HepG2 (cell line): ENCODE measurements at regions not wholly inside any gene's neighbourhood (a gene's known extent, or its start where the extent isn't known, plus 50 kb on each side); places are given as distances from the start of the nearest gene placed in this dataset.

Experiments used
- ATAC-seq: fragments of 200-7000 bp; cut with Tn5 transposase; 3 replicates; pipeline ENCODE4 v1.9.1; 2020; ENCODE audit warnings: mild to moderate bottlenecking, moderate library complexity
- BruUV-seq: library from RNA; stranded (reverse); fragments of 400-500 nt; replicated peaks from 2 replicates; lab custom pipeline; 2021; lab: Mats Ljungman, UMichigan
- CTCF ChIA-PET: fragments of 300-600 bp; formaldehyde crosslinking; extraction: SDS; loops from one replicate; lab custom pipeline; 2021; ENCODE audit warnings: low total read pairs, inconsistent platforms, low intra/inter-chr PET ratio; lab: Yijun Ruan, JAX
- POLR2A ChIA-PET: fragments of 350-600 bp; sonication (Branson Sonifier 250); formaldehyde crosslinking; loops from one replicate; lab custom pipeline; 2020; ENCODE audit warnings: antibody characterized with exemption, inconsistent platforms; lab: Yijun Ruan, JAX
- DNase-seq: peaks from one replicate; pipeline ENCODE4 v3.0.0-alpha.2; 2015; ENCODE audit warnings: low spot score
- FAIRE-seq: peaks from 3 replicates; lab custom pipeline; 2011; peaks lifted over from hg19 to GRCh38; lab: Jason Lieb, UNC
- H2AFZ ChIP-seq: one replicate; pipeline ENCODE4 v1.6.1; 2011; ENCODE audit warnings: low read length, inconsistent platforms
- H3K27ac ChIP-seq: fragments of 300-600 bp; 3 replicates; pipeline ENCODE4 v1.8.0; 2011; ENCODE audit warnings: mixed run types, mild to moderate bottlenecking, mixed read lengths, low read length, inconsistent platforms; ENCODE audit not compliant: insufficient read depth; ENCODE audit errors: extremely low read length
- H3K27me3 ChIP-seq, 2 experiments: fragments of 200-600 bp in 1 of 2; 2 replicates in 1 of 2; 3 replicates in 1 of 2; pipeline versions ENCODE4 v1.6.0 to v1.8.0; 2011; ENCODE audit warnings: low read length in 2 of 2, mild to moderate bottlenecking in 2 of 2, moderate library complexity in 2 of 2, inconsistent platforms in 1 of 2; ENCODE audit not compliant: insufficient read depth in 2 of 2, control insufficient read depth in 1 of 2
- H3K36me3 ChIP-seq, 2 experiments: fragments of 200-600 bp in 1 of 2; replicated peaks in 1 of 2; 2 replicates in 1 of 2; 3 replicates in 1 of 2; pipeline versions ENCODE4 v1.5.1 to v1.8.0; 2011; ENCODE audit warnings: low read length in 2 of 2, inconsistent platforms in 1 of 2; ENCODE audit not compliant: insufficient read depth in 2 of 2, control insufficient read depth in 1 of 2
- H3K4me1 ChIP-seq: 2 replicates; pipeline ENCODE4 v1.5.1; 2012; ENCODE audit warnings: low read length, inconsistent platforms; ENCODE audit not compliant: insufficient read depth
- H3K4me2 ChIP-seq: 2 replicates; pipeline ENCODE4 v1.6.0; 2011; ENCODE audit warnings: low read depth, low read length, inconsistent platforms
- H3K4me3 ChIP-seq, 3 experiments: fragments of 200-600 bp in 1 of 3; sonication (generic), shearing (Covaris generic) in 1 of 3; replicated peaks in 1 of 3; 2 replicates each; pipeline ENCODE4 v1.5.1; 2011 to 2016; ENCODE audit warnings: low read length in 3 of 3, inconsistent platforms in 2 of 3, low read depth in 2 of 3, mild to moderate bottlenecking in 2 of 3, control low read depth in 1 of 3, mixed read lengths in 1 of 3; ENCODE audit not compliant: insufficient read depth in 1 of 3
- H3K79me2 ChIP-seq: one replicate; pipeline ENCODE4 v1.6.1; 2011; ENCODE audit warnings: low read length, inconsistent platforms; ENCODE audit not compliant: insufficient read depth
- H3K9ac ChIP-seq: 2 replicates; pipeline ENCODE4 v1.6.0; 2011; ENCODE audit warnings: mild to moderate bottlenecking, low read depth, low read length, inconsistent platforms; ENCODE audit not compliant: insufficient read depth
- H3K9me3 ChIP-seq: 2 replicates; pipeline ENCODE4 v1.5.1; 2012; ENCODE audit warnings: mild to moderate bottlenecking, low read length
- H4K20me1 ChIP-seq: 2 replicates; pipeline ENCODE4 v1.6.0; 2011; ENCODE audit warnings: inconsistent platforms, mild to moderate bottlenecking, low read length, moderate library complexity; ENCODE audit not compliant: insufficient read depth
- ARNTL ChIP-seq: sonication (generic); formaldehyde crosslinking; IDR thresholded peaks from 2 replicates; pipeline ENCODE4 v1.4.0; 2020; ENCODE audit warnings: mild to moderate bottlenecking, missing genetic modification reagents
- GLMP ChIP-seq: sonication (generic); formaldehyde crosslinking; IDR thresholded peaks from 2 replicates; pipeline ENCODE4 v1.9.0; 2021; ENCODE audit warnings: missing genetic modification reagents, mild to moderate bottlenecking, borderline replicate concordance
- MAFF ChIP-seq: IDR thresholded peaks from 2 replicates; pipeline ENCODE4 v1.6.1; 2011; ENCODE audit warnings: low read depth, low read length, improper control_type of control experiment
- MAFK ChIP-seq, 2 experiments: IDR thresholded peaks in 1 of 2; conservative IDR thresholded peaks in 1 of 2; 2 replicates each; pipeline ENCODE4 v1.6.1; 2011; ENCODE audit warnings: improper control_type of control experiment in 2 of 2, low read length in 2 of 2
- PCBP2 ChIP-seq: fragments of 200-400 bp; formaldehyde crosslinking; optimal IDR thresholded peaks from 2 replicates; pipeline ENCODE3; 2018; ENCODE audit warnings: low read length, low read depth; ENCODE audit not compliant: poor library complexity, severe bottlenecking
- ZNF382 ChIP-seq: sonication (generic); formaldehyde crosslinking; IDR thresholded peaks from 2 replicates; pipeline ENCODE4 v1.5.0; 2020; ENCODE audit warnings: missing genetic modification reagents, mild to moderate bottlenecking, borderline replicate concordance
- ZNF839 ChIP-seq: sonication (generic); formaldehyde crosslinking; IDR thresholded peaks from 2 replicates; pipeline ENCODE4 v1.4.0; 2020; ENCODE audit warnings: missing genetic modification reagents, mild to moderate bottlenecking, borderline replicate concordance
- WGBS: methylation state at CpG from one replicate; pipeline ENCODE4 v1.1.6; 2017; ENCODE audit warnings: low lambda C conversion rate; 5-methylcytosine and 5-hydroxymethylcytosine counted together
- in situ Hi-C: cut with HindIII; loops from 2 replicates; pipeline ENCODE4 v1.10.0; 2017; ENCODE audit warnings: low pct_unique_long_range_greater_than_20kb; ENCODE audit not compliant: extremely low pct_ligation_motif_present
- intact Hi-C: fragments of 100-400 bp; cut with micrococcal nuclease; formaldehyde crosslinking; loops from one replicate; pipeline ENCODE4 v1.10.0; 2022; ENCODE audit not compliant: unreplicated experiment
- TF ChIP-seq, protein P1 (sequence below): sonication (generic); formaldehyde crosslinking; IDR thresholded peaks from 2 replicates; pipeline ENCODE4 v1.8.0; 2022; ENCODE audit warnings: missing genetic modification reagents, mild to moderate bottlenecking, inconsistent platforms, borderline replicate concordance
- TF ChIP-seq, protein P2 (sequence below): IDR thresholded peaks from 2 replicates; pipeline ENCODE4 v1.6.1; 2016; ENCODE audit warnings: low read depth, missing genetic modification reagents, missing compliant biosample characterization

- no peak overlapping the region for H3K9ac ChIP-seq
- ChIA-PET POLR2A (no interaction called here), CTCF (no interaction called here)
Measured at GRCh38 chr4:29289118-29289517, 1431.1 kb upstream of the PCDH7 start.

GRCh38 chr4:29295280-29295679, 1424.9 kb upstream of the PCDH7 start:
- Histone ChIP-seq H3K27me3 (no peaks in the 10 kb centered on the region; a peak in 1 of 5 replicates), H3K79me2 (no peaks in the 10 kb centered on the region), H3K36me3 (no peaks in the 10 kb centered on the region), H3K9ac (no peak overlapping the region), H2AFZ (no peak overlapping the region), H3K4me2 (no peak overlapping the region), H3K4me1 (no peaks in the 10 kb centered on the region), H4K20me1 (no peaks in the 10 kb centered on the region), H3K4me3 (no peak overlapping the region), H3K27ac (no peak overlapping the region), H3K9me3 (peaks cover 57% of the 10 kb centered on the region)
- BruUV-seq, result no TSS peak
- FAIRE-seq, result no peak
- in situ Hi-C loops (no loop called here), intact Hi-C loops (no loop called here)
- CTCF ChIA-PET, result no interaction called here
- POLR2A ChIA-PET, result no interaction called here
- no peak for ATAC-seq
- no peak for DNase-seq
- TF ChIP-seq ZNF382 (CRISPR knock-in tag), result no peak
- TF ChIP-seq PCBP2, result no peak
- TF ChIP-seq, protein P1, sequence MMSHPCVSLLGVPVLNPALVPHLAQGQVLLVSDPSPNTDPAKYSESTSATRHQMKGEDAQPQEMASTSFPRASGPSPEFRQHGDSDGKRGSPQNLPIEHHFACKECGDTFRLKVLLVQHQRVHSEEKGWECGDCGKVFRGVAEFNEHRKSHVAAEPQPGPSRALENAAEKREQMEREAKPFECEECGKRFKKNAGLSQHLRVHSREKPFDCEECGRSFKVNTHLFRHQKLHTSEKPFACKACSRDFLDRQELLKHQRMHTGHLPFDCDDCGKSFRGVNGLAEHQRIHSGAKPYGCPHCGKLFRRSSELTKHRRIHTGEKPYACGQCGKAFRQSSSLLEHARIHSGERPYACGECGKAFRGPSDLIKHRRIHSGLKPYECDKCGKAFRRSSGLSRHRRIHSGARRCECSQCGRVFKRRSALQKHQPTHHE (CRISPR knock-in tag), result no peak
- TF ChIP-seq ZNF839 (CRISPR knock-in tag), result no peak
- TF ChIP-seq, protein P2, sequence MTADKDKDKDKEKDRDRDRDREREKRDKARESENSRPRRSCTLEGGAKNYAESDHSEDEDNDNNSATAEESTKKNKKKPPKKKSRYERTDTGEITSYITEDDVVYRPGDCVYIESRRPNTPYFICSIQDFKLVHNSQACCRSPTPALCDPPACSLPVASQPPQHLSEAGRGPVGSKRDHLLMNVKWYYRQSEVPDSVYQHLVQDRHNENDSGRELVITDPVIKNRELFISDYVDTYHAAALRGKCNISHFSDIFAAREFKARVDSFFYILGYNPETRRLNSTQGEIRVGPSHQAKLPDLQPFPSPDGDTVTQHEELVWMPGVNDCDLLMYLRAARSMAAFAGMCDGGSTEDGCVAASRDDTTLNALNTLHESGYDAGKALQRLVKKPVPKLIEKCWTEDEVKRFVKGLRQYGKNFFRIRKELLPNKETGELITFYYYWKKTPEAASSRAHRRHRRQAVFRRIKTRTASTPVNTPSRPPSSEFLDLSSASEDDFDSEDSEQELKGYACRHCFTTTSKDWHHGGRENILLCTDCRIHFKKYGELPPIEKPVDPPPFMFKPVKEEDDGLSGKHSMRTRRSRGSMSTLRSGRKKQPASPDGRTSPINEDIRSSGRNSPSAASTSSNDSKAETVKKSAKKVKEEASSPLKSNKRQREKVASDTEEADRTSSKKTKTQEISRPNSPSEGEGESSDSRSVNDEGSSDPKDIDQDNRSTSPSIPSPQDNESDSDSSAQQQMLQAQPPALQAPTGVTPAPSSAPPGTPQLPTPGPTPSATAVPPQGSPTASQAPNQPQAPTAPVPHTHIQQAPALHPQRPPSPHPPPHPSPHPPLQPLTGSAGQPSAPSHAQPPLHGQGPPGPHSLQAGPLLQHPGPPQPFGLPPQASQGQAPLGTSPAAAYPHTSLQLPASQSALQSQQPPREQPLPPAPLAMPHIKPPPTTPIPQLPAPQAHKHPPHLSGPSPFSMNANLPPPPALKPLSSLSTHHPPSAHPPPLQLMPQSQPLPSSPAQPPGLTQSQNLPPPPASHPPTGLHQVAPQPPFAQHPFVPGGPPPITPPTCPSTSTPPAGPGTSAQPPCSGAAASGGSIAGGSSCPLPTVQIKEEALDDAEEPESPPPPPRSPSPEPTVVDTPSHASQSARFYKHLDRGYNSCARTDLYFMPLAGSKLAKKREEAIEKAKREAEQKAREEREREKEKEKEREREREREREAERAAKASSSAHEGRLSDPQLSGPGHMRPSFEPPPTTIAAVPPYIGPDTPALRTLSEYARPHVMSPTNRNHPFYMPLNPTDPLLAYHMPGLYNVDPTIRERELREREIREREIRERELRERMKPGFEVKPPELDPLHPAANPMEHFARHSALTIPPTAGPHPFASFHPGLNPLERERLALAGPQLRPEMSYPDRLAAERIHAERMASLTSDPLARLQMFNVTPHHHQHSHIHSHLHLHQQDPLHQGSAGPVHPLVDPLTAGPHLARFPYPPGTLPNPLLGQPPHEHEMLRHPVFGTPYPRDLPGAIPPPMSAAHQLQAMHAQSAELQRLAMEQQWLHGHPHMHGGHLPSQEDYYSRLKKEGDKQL (CRISPR knock-in tag), result no peak
- no peak for TF ChIP-seq GLMP (CRISPR knock-in tag)

More at GRCh38 chr4:29289118-29289517, 1431.1 kb upstream of the PCDH7 start:
- Histone ChIP-seq H3K4me1 (no peaks in the 10 kb centered on the region), H4K20me1 (no peaks in the 10 kb centered on the region), H3K79me2 (no peaks in the 10 kb centered on the region), H3K4me2 (no peak overlapping the region), H3K9me3 (peaks cover 50% of the 10 kb centered on the region), H3K27ac (no peak overlapping the region), H3K4me3 (no peak overlapping the region), H3K27me3 (no peaks in the 10 kb centered on the region), H2AFZ (no peak overlapping the region), H3K36me3 (no peaks in the 10 kb centered on the region)
- TF ChIP-seq MAFF, result peak; percentile 51; the same call in 1 of the 2 replicates
- peak; percentile 22 to 79; a peak in 3 of 4 replicates for TF ChIP-seq MAFK (conservative IDR thresholded peaks at IDR 0.05 in 1 of 2, IDR thresholded peaks at IDR 0.05 in 1 of 2; ENCODE audit: low read length in 2 of 2)
- no peak for TF ChIP-seq ARNTL (CRISPR knock-in tag)
- in situ Hi-C loops (no loop called here), intact Hi-C loops (no loop called here)
- ATAC-seq, result no peak
- WGBS, result 6% methylated on average over 1 of the region's 1 CpG
- BruUV-seq, result no TSS peak
- FAIRE-seq, result no peak
- no peak for DNase-seq
